ENCODE measurements at regions not wholly inside any gene's neighbourhood (a gene's known extent, or its start where the extent isn't known, plus 50 kb on each side); places are given as distances from the start of the nearest gene placed in this dataset.

DNA sequence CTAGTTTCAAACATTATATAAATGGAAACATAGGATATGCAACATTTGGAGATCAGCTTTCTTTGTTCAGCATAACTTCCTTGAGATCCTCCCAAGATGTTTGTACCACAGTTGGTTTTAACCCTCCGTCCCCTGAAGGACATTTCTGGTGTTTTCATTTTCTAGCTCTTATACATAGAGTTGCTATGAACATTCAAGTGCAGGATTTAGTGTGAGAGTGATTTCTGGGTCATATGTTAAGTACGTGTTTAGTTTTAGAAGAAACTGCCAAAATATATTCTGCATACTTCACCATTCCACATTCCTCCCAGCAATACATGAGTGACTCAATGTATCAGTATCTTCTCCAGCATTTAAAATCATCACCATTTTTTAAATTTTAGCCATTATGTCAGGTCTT lies 588.7 kb upstream of the PFKP start:
- H3K4ac ChIP-seq (ENCODE audit: low read depth, low read length) = no peak overlapping the region
- CTCF ChIA-PET = no interaction called here
- H3K9me1 ChIP-seq (ENCODE audit: insufficient read depth, low read length) = no peaks in the 10 kb centered on the region
- no peak for ATAC-seq (ENCODE audit: low read depth)
- DNase-seq = no peak
- peaks cover 27% of the 10 kb centered on the region for H3K9me3 ChIP-seq (ENCODE audit: control insufficient read depth, insufficient read depth, low read length)
- in situ Hi-C loops (cut with MboI; ENCODE audit: low sequenced_read_pairs) = no loop called here
- TF ChIP-seq MAZ (IDR thresholded peaks at IDR 0.05; ENCODE audit: borderline replicate concordance, low read depth, low read length) (no peak), MXI1 (IDR thresholded peaks at IDR 0.05; ENCODE audit: borderline replicate concordance, low read depth, low read length) (no peak), SMC3 (IDR thresholded peaks at IDR 0.05; ENCODE audit: low read depth, low read length) (no peak), USF2 (IDR thresholded peaks at IDR 0.05; ENCODE audit: low read depth, low read length) (no peak), NFE2L2 (IDR thresholded peaks at IDR 0.05; ENCODE audit: low read depth, low read length) (no peak), RCOR1 (IDR thresholded peaks at IDR 0.05; ENCODE audit: insufficient replicate concordance, low read length) (no peak), RAD21 (IDR thresholded peaks at IDR 0.05; ENCODE audit: low read length) (no peak), CHD1 (IDR thresholded peaks at IDR 0.05; ENCODE audit: low read depth, low read length) (no peak), CTCF (conservative IDR thresholded peaks at IDR 0.05; ENCODE audit: low read depth, low read length) (no peak), FOS (IDR thresholded peaks at IDR 0.05; ENCODE audit: low read depth, low read length) (no peak), POLR2A (IDR thresholded peaks at IDR 0.05; ENCODE audit: low read depth, low read length) (no peak), ELK1 (IDR thresholded peaks at IDR 0.05; ENCODE audit: borderline replicate concordance, low read depth, low read length) (no peak), RFX5 (IDR thresholded peaks at IDR 0.05; ENCODE audit: low read depth, low read length) (no peak), MAFK (IDR thresholded peaks at IDR 0.05; ENCODE audit: low read depth, low read length) (no peak)
- POLR2A ChIA-PET (ENCODE audit: unreplicated experiment) = no interaction called here
- H3K4me3 ChIP-seq (ENCODE audit: insufficient read depth, low read depth, low read length) = no peak overlapping the region
- no peak overlapping the region for H4K5ac ChIP-seq (ENCODE audit: low read depth, low read length)
- no peak overlapping the region for H3K4me2 ChIP-seq (ENCODE audit: low read depth, low read length)
- H3K79me1 ChIP-seq (ENCODE audit: low read depth in 1 of 2, low read length in 2 of 2) = no peaks in the 10 kb centered on the region
- no peaks in the 10 kb centered on the region for H3K36me3 ChIP-seq (ENCODE audit: control insufficient read depth, insufficient read depth, low read length)
- no peak overlapping the region for H3K9ac ChIP-seq (ENCODE audit: low read depth, low read length)
- no peak overlapping the region for H2BK5ac ChIP-seq (ENCODE audit: low read depth, low read length, poor library complexity, severe bottlenecking)
- no peak overlapping the region for H3K27ac ChIP-seq (ENCODE audit: insufficient read depth, low read length)
- H4K20me1 ChIP-seq (ENCODE audit: insufficient read depth, low read length) = no peaks in the 10 kb centered on the region
- H2AK5ac ChIP-seq (ENCODE audit: low read depth, low read length) = no peak overlapping the region
- dilution Hi-C loops (cut with HindIII; ENCODE audit: low sequenced_read_pairs, unreplicated experiment) = no loop called here
- no peak overlapping the region for H3K56ac ChIP-seq (ENCODE audit: extremely low read depth, insufficient read depth, low read length)
- H2AFZ ChIP-seq (replicated peaks; ENCODE audit: low read length, poor library complexity) = no peak overlapping the region
- no peaks in the 10 kb centered on the region for H3K4me1 ChIP-seq (ENCODE audit: control insufficient read depth, insufficient read depth, low read length)
- H3K14ac ChIP-seq (replicated peaks; ENCODE audit: low read depth, low read length) = no peak overlapping the region
- no CpG with 5 or more reads among the region's 2 CpGs for WGBS, 2 experiments (ENCODE audit: extremely low coverage in 2 of 2, insufficient read length in 1 of 2)
- intact Hi-C loops (cut with micrococcal nuclease) = no loop called here
- H2BK20ac ChIP-seq (ENCODE audit: low read depth, low read length) = no peak overlapping the region
- no peak overlapping the region for H2AK9ac ChIP-seq (replicated peaks; ENCODE audit: low read depth, low read length, poor library complexity)
- H2BK15ac ChIP-seq (ENCODE audit: low read depth, low read length) = no peak overlapping the region
- H3K23ac ChIP-seq (ENCODE audit: low read depth, low read length) = no peak overlapping the region
- H3K27me3 ChIP-seq (ENCODE audit: control insufficient read depth, insufficient read depth, low read length) = no peaks in the 10 kb centered on the region
- H4K8ac ChIP-seq (ENCODE audit: low read depth in 2 of 2, low read length in 2 of 2) = no peak overlapping the region
- H3K18ac ChIP-seq (ENCODE audit: low read depth, low read length) = no peak overlapping the region
- no peak overlapping the region for H4K91ac ChIP-seq (ENCODE audit: insufficient read depth, low read depth, low read length)
- no peak overlapping the region for H2BK120ac ChIP-seq (ENCODE audit: low read depth, low read length)
- no TSS peak for BruUV-seq (replicated peaks)
